ENCODE measurements at regions not wholly inside any gene's neighbourhood (a gene's known extent, or its start where the extent isn't known, plus 50 kb on each side); places are given as distances from the start of the nearest gene placed in this dataset.

DNA sequence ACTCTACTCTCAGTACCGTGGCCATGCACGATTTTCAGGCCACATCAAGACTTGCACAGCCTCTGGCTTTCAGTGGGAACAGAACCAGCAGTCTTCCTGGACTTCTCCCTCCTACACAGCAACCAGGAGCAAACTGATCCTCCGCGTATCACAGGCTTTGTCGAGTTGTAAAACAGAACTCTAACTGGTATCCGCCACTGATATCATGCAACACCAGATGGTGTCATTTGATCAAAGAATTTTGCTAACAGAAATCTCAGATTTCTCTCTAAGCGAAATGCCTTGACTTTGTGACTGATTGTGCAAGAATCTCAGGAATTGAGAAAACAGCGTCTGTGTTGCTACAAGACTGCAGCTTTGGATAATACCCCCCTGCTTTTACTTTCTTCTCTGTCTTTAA lies 85.7 kb downstream of the COPS8 start:
- Mint-ChIP-seq H3K27me3 (ENCODE audit: unreplicated experiment) (no peaks in the 10 kb centered on the region), H3K4me3 (ENCODE audit: unreplicated experiment) (no peak overlapping the region), H3K9me3 (ENCODE audit: unreplicated experiment) (no peaks in the 10 kb centered on the region), H3K27ac (ENCODE audit: unreplicated experiment) (no peak overlapping the region), H3K36me3 (ENCODE audit: unreplicated experiment) (no peaks in the 10 kb centered on the region), H3K4me1 (ENCODE audit: low read depth, unreplicated experiment) (no peaks in the 10 kb centered on the region)
- no peak for DNase-seq
- TF ChIP-seq, protein P1, sequence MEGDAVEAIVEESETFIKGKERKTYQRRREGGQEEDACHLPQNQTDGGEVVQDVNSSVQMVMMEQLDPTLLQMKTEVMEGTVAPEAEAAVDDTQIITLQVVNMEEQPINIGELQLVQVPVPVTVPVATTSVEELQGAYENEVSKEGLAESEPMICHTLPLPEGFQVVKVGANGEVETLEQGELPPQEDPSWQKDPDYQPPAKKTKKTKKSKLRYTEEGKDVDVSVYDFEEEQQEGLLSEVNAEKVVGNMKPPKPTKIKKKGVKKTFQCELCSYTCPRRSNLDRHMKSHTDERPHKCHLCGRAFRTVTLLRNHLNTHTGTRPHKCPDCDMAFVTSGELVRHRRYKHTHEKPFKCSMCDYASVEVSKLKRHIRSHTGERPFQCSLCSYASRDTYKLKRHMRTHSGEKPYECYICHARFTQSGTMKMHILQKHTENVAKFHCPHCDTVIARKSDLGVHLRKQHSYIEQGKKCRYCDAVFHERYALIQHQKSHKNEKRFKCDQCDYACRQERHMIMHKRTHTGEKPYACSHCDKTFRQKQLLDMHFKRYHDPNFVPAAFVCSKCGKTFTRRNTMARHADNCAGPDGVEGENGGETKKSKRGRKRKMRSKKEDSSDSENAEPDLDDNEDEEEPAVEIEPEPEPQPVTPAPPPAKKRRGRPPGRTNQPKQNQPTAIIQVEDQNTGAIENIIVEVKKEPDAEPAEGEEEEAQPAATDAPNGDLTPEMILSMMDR (IDR thresholded peaks at IDR 0.05; ENCODE audit: partially characterized antibody, unreplicated experiment) = no peak

DNA sequence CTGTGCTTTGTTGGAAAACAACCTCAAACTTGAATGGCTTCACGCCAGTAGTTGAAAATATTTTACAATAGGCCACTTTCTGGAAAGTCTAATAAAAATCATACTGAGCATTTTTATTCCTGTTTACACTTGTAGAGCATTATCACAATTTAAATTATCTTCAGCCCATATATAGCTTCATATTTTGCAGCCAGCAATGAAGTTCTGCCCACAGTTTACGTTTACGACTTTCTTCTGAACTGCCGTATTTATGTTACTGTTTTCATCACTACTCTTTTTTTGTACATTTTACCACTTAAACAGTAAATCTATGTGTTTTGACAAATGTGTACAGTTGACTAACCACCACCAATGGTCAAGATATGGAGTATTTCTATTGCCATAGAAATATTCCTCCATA lies 86.2 kb downstream of the COPS8 start:
- Mint-ChIP-seq H3K4me1 (ENCODE audit: low read depth, unreplicated experiment) (no peaks in the 10 kb centered on the region), H3K27ac (ENCODE audit: unreplicated experiment) (no peak overlapping the region), H3K4me3 (ENCODE audit: unreplicated experiment) (no peak overlapping the region), H3K36me3 (ENCODE audit: unreplicated experiment) (no peaks in the 10 kb centered on the region), H3K27me3 (ENCODE audit: unreplicated experiment) (no peaks in the 10 kb centered on the region), H3K9me3 (ENCODE audit: unreplicated experiment) (no peaks in the 10 kb centered on the region)
- TF ChIP-seq, protein P1 (IDR thresholded peaks at IDR 0.05; ENCODE audit: partially characterized antibody, unreplicated experiment) = no peak
- DNase-seq = no peak

DNA sequence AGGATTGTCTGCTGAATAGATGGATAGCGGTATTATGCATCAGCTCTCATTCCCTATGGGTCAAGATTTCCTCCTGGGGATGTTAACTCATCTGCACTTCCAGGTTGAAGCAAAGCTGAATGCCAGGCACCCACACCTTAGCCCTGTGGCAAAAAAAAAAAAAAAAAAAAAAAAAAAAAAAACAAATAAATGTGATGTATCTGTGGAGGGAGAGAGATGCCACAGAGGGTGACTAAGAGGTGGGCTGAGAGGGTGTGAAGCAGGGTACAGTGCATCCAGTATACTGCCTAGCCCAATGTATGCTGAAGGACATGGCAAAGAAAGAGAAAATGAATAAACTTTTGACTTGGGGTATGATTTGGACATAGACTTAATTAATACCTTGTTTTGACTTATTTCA lies 91.4 kb downstream of the COPS8 start:
- no peaks in the 10 kb centered on the region for H3K4me1 Mint-ChIP-seq (ENCODE audit: low read depth, unreplicated experiment)
- TF ChIP-seq, protein P1 (IDR thresholded peaks at IDR 0.05; ENCODE audit: partially characterized antibody, unreplicated experiment) = no peak
- H3K9me3 Mint-ChIP-seq (ENCODE audit: unreplicated experiment) = no peaks in the 10 kb centered on the region
- no peak overlapping the region for H3K27ac Mint-ChIP-seq (ENCODE audit: unreplicated experiment)
- no peak for DNase-seq
- H3K36me3 Mint-ChIP-seq (ENCODE audit: unreplicated experiment) = no peaks in the 10 kb centered on the region
- no peaks in the 10 kb centered on the region for H3K27me3 Mint-ChIP-seq (ENCODE audit: unreplicated experiment)
- H3K4me3 Mint-ChIP-seq (ENCODE audit: unreplicated experiment) = no peak overlapping the region

DNA sequence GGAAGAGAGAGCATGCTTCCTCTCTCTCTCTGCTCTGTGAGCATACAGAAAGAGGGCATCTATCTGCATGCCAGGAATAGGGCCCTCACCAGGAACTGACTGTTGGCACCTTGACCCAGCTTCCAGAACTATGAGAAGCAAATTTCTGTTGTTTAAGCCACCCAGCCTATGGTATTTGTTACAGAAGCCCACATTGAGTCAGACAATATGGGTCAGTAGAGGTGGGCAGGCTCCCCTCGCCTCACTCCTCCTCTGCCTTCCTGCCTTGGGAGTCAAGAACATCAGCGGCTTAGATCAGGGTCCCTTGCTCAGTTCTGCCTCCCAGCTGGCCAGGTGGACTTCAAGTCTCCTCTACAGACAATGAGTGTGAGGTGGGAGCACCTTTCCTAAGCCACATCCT lies 92.3 kb downstream of the COPS8 start:
- Mint-ChIP-seq H3K9me3 (ENCODE audit: unreplicated experiment) (no peaks in the 10 kb centered on the region), H3K36me3 (ENCODE audit: unreplicated experiment) (no peaks in the 10 kb centered on the region), H3K4me1 (ENCODE audit: low read depth, unreplicated experiment) (no peaks in the 10 kb centered on the region), H3K27me3 (ENCODE audit: unreplicated experiment) (no peaks in the 10 kb centered on the region), H3K4me3 (ENCODE audit: unreplicated experiment) (no peak overlapping the region), H3K27ac (ENCODE audit: unreplicated experiment) (no peak overlapping the region)
- TF ChIP-seq, protein P1 (IDR thresholded peaks at IDR 0.05; ENCODE audit: partially characterized antibody, unreplicated experiment) = no peak
- no peak for DNase-seq

DNA sequence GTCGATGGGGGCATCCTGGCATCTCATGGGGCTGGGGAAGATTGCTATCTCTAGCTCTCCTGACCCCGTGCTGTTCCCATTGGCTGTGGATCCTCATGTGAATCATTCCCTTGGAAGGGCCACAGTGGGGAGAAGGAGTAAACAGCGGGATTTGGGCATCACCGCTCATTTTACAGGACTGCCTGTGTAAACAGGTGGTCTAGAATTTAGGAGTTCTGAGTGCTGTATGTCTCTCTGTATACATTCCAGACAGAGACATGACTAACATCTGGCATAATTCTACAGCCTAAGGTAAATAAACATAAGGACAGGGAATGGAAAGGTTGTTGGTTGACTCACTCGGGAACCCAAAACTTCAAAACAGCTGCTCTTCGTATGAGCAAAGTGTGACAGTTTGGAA lies 92.7 kb downstream of the COPS8 start:
- Mint-ChIP-seq H3K36me3 (ENCODE audit: unreplicated experiment) (no peaks in the 10 kb centered on the region), H3K9me3 (ENCODE audit: unreplicated experiment) (no peaks in the 10 kb centered on the region), H3K27me3 (ENCODE audit: unreplicated experiment) (no peaks in the 10 kb centered on the region), H3K27ac (ENCODE audit: unreplicated experiment) (no peak overlapping the region), H3K4me3 (ENCODE audit: unreplicated experiment) (no peak overlapping the region), H3K4me1 (ENCODE audit: low read depth, unreplicated experiment) (no peaks in the 10 kb centered on the region)
- TF ChIP-seq, protein P1 (IDR thresholded peaks at IDR 0.05; ENCODE audit: partially characterized antibody, unreplicated experiment) = no peak
- DNase-seq = no peak

All from glutamatergic neuron (in vitro differentiated cells).